Stimulated activated CD4-positive, alpha-beta T cell treated with anti-CD3 and anti-CD28 coated beads, TNF-alpha, amount 100 ng/mL, for 24 hours (primary cell): ENCODE measurements at regions not wholly inside any gene's neighbourhood (a gene's known extent, or its start where the extent isn't known, plus 50 kb on each side); places are given as distances from the start of the nearest gene placed in this dataset.
"Not testable (repeated sequence)": the region's sequence is repeated elsewhere in the genome, so short reads cannot be mapped to it uniquely, and the experiment has no call there.

Experiments
- DNase-seq, 3 experiments: peaks; one replicate each; pipeline ENCODE4 v3.0.0-alpha.2; 2020; ENCODE audit warnings: low read depth in 3 of 3

DNA sequence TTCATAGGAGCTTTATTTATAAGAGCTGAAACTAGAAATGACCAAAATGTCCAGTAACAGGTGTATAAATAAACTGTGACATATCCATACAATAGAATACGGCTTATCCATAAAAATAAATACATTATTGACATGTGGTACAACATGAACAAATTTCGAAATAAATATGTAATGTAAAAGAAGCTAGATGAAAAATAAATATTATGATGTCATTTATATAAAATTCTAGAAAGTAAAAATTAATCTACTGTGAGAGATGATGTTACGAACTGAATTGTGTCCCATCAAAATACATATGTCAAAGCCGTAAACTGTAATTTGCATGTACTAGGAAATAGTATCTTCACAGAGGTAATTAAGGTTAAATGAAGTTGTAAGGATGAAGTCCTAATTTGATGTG lies 1104.9 kb downstream of the NSUN3 start:
- DNase-seq = no peak

DNA sequence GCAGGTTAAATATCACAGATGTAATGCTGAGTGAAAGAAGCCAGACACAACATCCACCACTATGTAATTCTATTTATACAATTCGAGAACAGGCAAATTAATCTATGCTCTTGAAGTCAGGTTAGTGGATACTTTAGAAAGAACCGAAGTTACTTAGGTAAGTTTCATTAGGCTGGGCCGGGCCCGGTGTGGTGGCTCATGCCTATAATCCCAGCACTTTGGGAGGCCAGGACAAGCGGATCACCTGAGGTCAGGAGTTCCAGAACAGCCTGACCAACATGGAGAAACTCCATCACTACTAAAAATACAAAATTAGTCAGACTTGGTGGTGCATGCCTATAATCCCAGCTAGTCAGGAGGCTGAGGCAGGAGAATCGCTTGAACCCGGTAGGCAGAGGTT lies 1105.7 kb downstream of the NSUN3 start:
- no peak for DNase-seq

DNA sequence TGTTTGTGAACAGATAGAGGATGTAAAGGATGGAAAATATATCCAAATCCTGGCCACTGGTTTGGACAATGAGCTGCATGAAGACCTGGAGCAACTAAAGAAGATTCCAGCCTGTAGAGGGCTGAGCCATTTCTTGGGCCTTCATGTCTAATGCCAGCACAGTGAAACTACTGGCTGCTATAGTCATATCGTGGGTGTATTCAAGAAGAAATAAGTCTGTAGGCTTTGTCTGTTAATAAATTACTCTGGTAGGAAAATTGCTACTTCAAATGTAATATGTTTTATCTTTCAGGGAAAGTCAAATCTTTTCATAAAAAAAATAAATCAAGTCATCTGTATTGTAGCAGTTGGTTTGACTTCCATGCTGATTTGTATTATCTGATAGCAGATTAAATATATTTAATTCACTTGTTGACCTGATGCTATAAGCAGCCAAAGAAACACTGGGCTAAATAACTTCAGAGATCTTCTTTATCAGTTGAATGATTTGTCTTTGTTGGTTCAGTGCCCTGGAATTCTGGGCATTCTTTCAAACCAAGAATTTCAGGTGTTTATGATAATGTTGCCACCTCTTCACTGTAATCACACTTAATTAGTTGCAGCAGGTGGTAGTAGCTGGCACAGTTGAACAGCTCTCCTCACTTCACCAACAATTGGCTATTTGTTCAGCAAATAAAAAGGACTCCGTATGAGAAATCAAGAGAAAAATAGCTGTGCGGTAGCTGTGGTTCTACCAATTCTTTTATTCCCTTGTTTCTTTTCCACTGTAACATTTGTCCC lies 1109.5 kb downstream of the NSUN3 start:
- DNase-seq = no peak

DNA sequence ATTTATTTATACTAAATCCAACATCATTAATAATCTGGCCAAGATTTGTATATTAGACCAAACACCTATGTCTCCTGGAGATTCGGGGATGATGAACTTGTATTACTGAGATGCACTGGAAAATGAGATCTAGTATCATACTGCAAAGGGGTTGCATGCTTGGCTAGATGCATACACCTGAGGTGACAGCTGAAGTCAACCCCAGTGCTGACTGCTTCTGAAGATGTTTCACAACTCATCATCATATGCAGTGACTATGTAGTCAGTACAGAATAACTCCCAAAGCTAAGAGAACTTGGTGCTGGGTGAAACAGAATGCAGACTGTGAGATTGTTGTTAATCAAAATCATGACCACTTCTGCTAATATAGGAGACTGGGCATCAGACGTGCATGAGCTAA lies 1114.2 kb downstream of the NSUN3 start:
- DNase-seq = no peak

DNA sequence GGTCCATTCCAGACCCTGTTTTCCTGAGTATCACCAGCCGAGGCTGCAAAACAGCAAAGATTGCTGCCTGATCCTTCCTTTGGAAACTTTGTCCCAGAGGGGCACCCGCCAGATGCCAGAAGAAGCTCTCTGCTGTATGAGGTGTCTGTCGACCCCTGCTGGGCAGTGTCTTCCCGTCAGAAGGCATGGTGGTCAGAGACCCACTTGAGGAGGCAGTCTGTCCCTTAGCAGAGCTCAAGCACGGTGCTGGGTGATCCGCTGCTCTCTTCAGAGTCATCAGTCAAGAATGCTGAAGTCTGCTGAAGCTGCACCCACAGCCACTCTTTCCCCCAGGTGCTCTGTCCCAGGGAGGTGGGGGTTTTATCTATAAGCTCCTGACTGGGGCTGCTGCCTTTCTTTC lies 1121.2 kb downstream of the NSUN3 start:
- DNase-seq = no peak

DNA sequence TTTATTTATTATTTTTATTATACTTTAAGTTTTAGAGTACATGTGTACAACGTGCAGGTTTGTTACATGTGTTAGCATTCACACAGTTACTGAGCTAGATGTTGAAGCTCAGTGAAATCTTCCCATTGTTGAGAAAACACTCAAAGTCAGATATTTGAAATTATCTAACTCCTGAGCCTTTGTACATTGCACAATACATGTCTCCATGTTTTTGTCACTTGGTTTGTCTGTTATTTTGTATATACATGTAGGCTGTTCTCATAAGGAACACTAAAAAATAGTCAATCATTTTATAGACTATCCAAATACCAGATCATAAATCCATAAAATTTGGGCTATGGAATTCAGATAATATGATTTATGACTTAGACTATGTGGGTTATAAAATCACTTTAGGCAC lies 1126.5 kb downstream of the NSUN3 start:
- DNase-seq = no peak

DNA sequence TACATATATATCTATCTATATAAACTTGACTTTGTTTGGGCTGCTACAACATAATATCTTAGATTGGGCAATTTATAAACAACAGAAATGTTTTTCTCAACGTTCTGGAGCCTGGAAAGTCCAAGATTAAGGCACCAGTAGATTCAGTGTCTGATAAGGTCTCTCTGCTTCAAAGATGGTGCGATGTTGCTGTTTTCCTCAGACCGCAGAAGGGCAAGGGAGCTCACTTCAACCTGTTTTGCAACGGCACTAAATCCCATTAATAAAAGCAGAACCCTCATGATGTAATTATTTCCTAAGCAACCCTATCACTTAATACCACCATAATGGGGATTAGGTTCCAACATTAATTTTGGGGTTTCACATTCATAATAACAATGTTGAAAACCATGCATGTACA lies 1134.8 kb downstream of the NSUN3 start:
- no peak for DNase-seq

DNA sequence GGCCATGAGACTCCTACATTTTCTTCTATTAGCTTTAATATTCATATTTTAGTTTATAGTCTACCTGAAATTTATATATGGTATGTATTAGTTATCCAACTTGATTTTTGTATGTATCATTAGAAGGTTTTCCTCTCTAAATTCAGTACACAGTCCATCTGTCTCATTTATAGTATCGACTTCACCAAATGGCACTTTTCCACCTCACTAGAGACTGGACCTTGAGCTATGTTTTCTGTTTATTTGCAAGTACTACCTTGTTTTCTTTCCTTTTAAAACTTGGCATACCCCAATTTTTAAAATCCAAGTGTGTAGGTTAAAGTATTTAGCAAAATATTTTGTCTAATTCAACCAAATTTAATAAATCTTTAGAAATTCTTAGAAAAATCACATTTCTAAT lies 1137.5 kb downstream of the NSUN3 start:
- no peak for DNase-seq

DNA sequence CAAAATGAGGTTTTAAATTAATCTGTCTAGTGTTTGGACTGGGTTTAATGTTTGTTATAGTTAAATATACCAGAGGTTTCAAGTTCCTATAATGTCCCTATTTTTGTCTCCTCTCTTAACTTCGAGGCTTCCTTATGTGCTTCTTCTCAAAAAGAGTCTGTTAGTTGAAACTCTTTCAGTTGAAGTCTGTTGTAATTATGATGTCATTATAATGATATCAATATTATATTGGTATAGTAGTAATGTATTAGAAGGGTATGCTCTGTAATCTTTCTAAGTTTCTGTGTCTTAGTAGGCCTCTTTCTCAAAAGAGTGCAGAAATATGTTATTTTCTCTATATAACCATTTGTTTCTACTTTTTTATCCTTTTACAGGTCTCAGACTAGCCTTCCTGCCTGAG lies 1148.0 kb downstream of the NSUN3 start:
- no peak for DNase-seq

DNA sequence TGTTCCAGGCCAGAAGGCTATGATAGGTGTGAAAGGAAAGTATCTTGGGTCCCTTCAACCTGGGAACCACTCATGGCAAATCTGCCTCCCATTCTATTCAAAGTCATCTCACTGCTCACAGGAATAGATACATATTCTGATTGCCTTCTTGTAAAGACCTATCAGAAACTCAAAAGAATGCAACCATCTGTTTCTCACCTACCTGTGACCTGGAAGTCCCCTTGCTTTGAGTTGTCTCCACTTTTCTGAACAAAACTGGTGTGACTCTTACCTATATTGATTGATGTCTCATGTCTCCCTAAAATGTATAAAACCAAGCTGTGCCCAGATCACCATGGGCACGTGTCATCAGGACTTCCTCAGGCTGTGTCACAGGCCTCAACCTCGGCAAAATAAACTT lies 1149.3 kb downstream of the NSUN3 start:
- DNase-seq = no peak

DNA sequence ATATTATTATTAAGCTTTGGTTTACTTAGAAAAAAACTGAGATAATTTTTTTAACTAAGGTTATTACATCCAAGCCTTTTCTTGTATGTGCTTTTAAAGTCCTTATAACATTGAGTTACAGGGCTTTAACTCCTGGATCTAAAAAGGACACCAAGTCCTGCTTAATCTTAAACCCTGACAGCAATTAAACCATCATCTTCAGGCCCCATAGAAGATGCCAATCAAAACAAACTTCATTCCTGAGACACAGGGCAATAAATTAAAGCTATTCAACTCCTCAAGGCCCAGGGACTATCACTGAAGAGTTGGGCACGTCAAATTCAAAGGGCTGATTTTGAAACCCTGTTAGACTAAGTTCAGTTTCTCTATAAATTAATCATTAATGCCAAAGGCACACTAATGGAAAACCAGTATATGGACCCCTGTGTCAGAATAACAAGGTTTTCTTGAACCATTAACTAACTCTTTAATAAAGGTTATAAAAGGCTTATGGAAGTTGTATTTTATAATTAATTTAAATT lies 1152.6 kb downstream of the NSUN3 start:
- DNase-seq = no peak

DNA sequence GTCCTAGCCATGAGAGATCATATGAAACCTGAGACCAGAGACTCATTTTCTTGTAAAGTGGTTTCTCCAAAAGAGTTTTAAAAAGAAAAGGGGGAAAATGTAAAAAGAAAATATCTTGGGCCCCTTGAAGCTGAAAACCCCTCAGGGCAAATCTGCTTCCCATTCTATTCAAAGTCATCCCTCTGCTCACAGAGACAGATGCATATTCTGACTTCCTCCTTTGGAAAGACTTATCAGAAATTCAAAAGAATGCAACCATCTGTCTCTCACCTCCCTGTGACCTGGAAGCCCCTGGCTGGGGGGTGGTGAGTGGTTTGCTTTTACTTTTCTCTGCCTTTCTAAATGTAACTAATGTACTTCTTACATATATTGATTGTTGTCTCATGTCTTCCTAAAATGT lies 1154.8 kb downstream of the NSUN3 start:
- no peak for DNase-seq

DNA sequence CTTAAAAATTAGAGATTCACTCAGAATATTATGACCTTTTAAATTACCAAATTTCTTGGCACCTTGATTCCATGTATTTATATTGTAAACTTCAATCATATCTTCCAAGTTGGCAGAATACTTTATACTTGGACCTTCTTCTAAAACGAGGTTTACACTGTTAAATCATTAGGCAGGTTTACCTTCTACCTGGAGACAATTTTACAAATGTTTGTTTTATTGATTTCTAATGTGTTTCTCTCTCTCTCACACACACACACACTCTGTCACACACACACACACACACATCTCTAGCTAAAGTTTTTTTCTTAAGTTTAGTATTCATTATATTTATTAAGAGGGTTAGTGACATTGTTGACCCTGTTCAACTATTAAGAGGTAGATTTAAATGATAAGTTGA lies 1155.6 kb downstream of the NSUN3 start:
- DNase-seq = no peak

DNA sequence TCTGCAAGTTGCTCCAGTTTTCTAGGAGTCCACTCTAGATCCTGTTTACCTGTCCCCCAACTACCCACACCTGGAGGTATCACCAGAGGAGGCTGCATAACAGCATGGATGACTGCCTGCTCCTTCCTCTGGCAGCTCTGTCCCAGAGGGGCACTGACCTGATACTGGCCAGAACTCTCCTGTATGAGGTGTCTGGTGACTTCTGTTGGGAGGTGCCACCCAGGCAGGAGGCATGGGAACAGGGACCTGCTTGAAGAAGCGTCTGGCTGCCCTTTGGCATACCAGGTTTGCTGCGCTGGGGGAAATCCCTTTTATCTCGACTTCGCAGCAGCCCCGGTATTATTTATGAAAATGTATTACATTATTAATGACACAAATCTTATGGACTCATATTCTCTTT lies 1163.6 kb downstream of the NSUN3 start:
- DNase-seq = no peak

DNA sequence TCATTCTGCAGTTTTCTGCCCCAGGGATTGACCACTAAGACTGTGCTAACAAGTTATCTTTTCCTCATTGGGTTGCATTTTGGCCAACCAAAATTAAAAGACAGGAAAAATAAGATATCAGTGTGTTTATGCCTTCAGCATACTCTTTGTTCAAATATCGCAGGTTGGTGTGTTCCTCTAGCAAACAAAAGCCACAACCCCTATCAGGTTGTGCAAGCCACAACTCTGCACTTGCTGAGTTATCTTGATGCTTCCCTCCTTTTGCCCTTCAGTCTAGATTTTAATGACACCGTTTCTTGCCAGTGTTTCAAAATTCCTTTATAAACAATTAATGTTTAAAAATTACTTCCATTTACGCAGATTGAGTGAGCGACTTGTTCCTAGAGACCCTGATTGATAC lies 1164.2 kb downstream of the NSUN3 start:
- DNase-seq = no peak

DNA sequence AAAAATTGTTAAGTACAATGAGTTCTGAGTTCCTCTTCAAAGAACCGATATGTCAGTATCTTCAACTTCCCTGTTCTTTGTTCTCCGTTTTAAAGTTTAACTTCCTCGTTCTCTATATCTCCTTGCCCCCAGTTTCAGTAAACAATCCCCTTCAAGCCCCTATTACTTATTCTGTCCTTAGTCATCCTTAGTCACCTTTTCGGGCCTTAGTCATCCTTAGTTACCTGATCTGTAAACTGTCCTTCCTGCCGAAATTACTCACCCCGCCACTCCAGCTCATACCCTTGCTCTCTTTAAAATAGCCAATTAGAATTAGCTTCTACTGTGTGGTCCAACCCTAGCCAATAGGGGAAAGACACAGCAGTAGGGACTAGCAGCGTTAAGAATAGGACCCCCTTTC lies 1165.6 kb downstream of the NSUN3 start:
- no peak for DNase-seq

DNA sequence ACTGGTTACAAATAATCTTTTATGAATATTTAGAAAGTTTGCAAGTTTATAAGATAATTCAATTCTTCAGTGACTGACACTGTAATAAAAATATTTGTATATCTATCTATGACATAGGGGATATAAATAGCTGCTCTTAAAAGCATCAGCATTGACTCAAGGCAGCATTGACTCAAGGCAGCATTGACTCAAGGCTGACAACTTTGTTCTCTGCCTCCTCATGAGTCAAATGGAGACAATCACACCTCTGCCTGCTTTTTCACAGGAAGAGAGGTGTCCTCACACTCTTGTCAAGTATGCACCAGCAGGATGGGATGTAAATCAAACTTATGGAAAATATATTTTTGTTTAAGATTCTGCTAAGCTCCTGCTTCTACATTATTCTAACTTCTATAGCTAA lies 1173.1 kb downstream of the NSUN3 start:
- no peak for DNase-seq

DNA sequence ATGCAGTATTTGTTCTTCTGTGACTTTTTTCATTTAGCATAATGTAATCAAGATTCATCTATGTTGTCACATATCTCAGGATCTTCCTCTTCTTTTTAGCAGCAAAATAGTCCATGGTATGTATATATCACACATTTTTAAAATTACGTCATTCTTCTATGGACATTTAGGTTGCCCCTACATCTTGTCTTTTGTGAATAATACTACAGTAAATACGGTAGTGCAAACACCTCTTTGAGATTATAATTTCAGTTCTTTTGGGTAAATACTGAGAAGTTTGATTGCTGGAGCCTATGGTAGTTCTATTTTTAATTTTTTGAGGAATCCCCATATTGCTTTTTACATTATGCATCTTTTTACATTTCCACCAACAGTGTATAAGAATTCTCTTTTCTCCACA lies 1174.9 kb downstream of the NSUN3 start:
- DNase-seq = no peak

DNA sequence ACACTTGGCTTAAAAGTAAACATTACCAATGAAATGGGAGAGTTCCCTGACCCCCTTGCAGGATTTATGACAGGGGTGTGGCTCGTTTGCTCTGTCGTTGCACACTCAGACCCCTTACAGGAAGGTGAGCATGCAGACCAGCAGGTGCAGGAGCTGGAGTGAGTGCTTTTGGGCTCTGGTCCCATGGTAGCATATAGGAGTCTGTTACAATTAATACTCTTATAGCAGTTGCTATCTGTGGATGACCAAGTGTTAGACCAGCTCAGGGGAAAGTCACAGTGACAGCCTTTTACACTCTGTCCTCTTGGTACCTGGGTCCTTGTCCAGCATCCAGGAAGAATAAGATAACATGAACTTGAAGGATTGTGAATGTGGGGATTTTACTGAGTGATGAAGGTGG lies 1177.5 kb downstream of the NSUN3 start:
- DNase-seq = no peak

DNA sequence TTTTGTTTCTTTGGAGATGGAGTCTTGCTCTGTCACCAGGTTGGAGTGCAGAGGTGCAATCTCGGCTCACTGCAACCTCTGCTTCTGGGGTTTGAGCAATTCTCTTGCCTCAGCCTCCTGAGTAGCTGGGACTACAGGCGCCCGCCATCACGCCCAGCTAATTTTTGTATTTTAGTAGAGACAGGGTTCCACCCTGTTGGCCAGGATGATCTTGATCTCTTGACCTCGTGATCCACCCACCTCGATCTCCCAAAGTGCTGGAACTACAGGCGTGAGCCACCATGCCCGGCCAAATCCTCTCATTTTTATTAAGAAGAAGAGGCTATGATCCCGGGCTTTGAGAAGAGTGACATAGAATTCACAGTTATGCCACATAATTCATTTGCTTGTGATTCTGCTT lies 1178.4 kb downstream of the NSUN3 start:
- not testable (repeated sequence) for DNase-seq

DNA sequence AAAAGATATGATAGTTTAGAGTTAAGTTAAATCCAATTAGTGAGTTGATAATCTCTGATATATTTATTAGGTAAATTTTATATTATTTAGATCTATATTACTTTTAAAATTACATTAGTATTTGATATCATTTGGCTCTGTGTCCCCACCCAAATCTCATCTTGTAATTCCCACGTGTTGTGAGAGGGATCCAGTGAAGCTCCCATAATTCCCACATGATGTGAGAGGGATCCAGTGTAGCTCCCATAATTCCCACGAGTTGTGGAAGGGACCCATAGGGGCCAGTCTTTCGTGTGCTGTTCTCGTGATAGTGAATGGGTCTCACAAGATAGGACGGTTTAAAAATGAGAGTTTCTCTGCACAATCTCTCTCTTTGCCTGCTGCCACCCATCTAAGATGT lies 1183.6 kb downstream of the NSUN3 start:
- no peak for DNase-seq

DNA sequence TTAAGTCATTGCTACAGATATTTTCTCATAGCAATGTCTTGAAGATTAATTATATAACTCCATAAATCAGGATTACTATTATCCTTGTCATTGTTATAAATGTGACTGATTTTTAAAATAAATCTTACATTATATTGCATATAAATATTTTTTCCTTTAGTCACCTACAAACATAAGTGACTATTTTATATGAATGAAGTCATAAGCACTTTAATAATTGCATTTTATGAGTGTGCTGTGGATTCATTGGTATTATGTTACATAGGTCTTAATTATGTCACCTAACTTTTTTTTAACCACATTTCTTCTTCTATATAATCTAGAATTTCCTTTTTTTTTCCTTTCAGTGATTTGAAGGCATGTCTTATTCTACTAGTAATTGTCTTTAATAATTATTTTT lies 1191.2 kb downstream of the NSUN3 start:
- no peak for DNase-seq

DNA sequence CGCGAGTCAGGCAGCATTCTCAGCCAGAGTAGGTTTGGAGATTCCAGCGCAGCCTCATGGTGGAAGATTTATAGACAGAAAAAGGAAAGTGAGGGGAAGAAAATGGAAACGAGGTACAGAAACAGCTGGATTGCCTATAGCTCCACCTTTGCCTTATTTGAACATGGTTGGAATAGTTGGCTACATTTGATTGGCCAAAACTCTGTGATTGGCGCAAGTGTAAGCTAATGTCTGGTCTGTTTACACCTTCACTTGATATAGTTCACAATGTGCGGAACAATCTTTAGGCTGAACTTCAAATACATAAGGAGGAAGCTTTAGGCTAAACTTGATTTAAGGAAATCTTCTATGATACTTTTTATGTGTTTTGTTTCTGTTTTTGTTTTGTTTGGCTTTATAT lies 1191.9 kb downstream of the NSUN3 start:
- DNase-seq = no peak

DNA sequence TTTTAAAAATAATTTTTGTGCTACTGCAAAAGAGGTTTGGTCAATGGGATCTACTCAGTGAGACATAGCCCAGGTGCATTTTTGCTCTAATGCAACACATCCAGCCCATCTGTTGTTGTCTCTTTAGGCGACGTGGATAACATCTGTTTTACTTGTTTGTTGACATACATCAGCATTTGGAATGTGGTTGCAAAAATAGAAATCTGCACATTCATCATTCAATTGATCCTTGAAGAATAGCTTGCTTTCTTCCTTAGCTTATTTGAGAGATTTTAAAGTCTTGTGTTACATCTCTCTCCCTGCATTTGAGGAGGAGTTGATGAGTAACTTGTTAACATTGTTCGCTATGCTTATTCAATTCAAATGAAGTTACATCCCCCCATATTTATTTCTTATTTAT lies 1202.3 kb downstream of the NSUN3 start:
- no peak for DNase-seq
